Liver (tissue), 8 donors: ENCODE measurements at regions not wholly inside any gene's neighbourhood (a gene's known extent, or its start where the extent isn't known, plus 50 kb on each side); places are given as distances from the start of the nearest gene placed in this dataset.

Source experiments
- DNase-seq: peaks from one replicate; pipeline ENCODE4 v3.0.0-alpha.2; 2017; ENCODE audit warnings: low spot score
- H3K27ac ChIP-seq, 2 donors: one replicate each; pipeline ENCODE4 v1.7.0; 2013; ENCODE audit warnings: inconsistent platforms in 2 of 2, low read length in 2 of 2, control low read depth in 1 of 2, low read depth in 1 of 2, mild to moderate bottlenecking in 1 of 2
- H3K27me3 ChIP-seq, 4 donors: one replicate each; pipeline versions ENCODE4 v1.6.1 to v1.7.0; 2013; ENCODE audit warnings: low read length in 3 of 4, inconsistent platforms in 1 of 4, mild to moderate bottlenecking in 1 of 4, moderate library complexity in 1 of 4; ENCODE audit not compliant: control insufficient read depth in 4 of 4, insufficient read depth in 4 of 4
- H3K36me3 ChIP-seq, 4 donors: one replicate each; pipeline versions ENCODE4 v1.6.1 to v1.7.0; 2013; ENCODE audit warnings: low read length in 3 of 4, mild to moderate bottlenecking in 3 of 4, low read depth in 1 of 4, moderate library complexity in 1 of 4; ENCODE audit not compliant: control insufficient read depth in 4 of 4, insufficient read depth in 3 of 4
- H3K4me1 ChIP-seq, 4 donors: one replicate each; pipeline versions ENCODE4 v1.6.1 to v1.7.0; 2013; ENCODE audit warnings: low read length in 3 of 4, mild to moderate bottlenecking in 3 of 4, moderate library complexity in 1 of 4; ENCODE audit not compliant: control insufficient read depth in 4 of 4, insufficient read depth in 4 of 4
- H3K4me3 ChIP-seq, 3 donors: one replicate each; pipeline versions ENCODE4 v1.6.1 to v1.7.0; 2013; ENCODE audit warnings: low read length in 3 of 3, control low read depth in 1 of 3, low read depth in 1 of 3, mild to moderate bottlenecking in 1 of 3
- H3K9ac ChIP-seq, 2 donors: one replicate each; pipeline ENCODE4 v1.7.0; 2013; ENCODE audit warnings: low read length in 2 of 2, mild to moderate bottlenecking in 2 of 2, moderate library complexity in 2 of 2, control low read depth in 1 of 2, low read depth in 1 of 2
- H3K9me3 ChIP-seq, 4 donors: one replicate each; pipeline versions ENCODE4 v1.6.1 to v1.7.0; 2013; ENCODE audit warnings: low read length in 3 of 4; ENCODE audit not compliant: control insufficient read depth in 4 of 4
- EGR1 ChIP-seq, 2 donors: IDR thresholded peaks; 2 replicates each; pipeline ENCODE4 v1.6.1; 2016 to 2018; ENCODE audit warnings: antibody characterized with exemption in 2 of 2, low read depth in 2 of 2
- FOXA1 ChIP-seq: IDR thresholded peaks from 2 replicates; pipeline ENCODE4 v1.6.1; 2016; ENCODE audit warnings: antibody characterized with exemption
- FOXA2 ChIP-seq: IDR thresholded peaks from 2 replicates; pipeline ENCODE4 v1.6.1; 2016; ENCODE audit warnings: antibody characterized with exemption
- GABPA ChIP-seq, 2 donors: IDR thresholded peaks in 1 of 2; conservative IDR thresholded peaks in 1 of 2; 2 replicates each; pipeline ENCODE4 v1.6.1; 2016; ENCODE audit warnings: antibody characterized with exemption in 2 of 2, mild to moderate bottlenecking in 1 of 2, moderate library complexity in 1 of 2
- HNF4A ChIP-seq, 2 donors: conservative IDR thresholded peaks; 2 replicates each; pipeline ENCODE4 v1.6.1; 2016; ENCODE audit warnings: antibody characterized with exemption in 2 of 2, mild to moderate bottlenecking in 2 of 2
- HNF4G ChIP-seq: IDR thresholded peaks from 2 replicates; pipeline ENCODE4 v1.6.1; 2016; ENCODE audit warnings: antibody characterized with exemption
- NR2F2 ChIP-seq: IDR thresholded peaks from 2 replicates; pipeline ENCODE4 v1.6.1; 2016; ENCODE audit warnings: antibody characterized with exemption
- RAD21 ChIP-seq, 2 donors: IDR thresholded peaks; 2 replicates each; pipeline ENCODE4 v1.6.1; 2016; ENCODE audit warnings: antibody characterized with exemption in 2 of 2, mild to moderate bottlenecking in 2 of 2
- RXRA ChIP-seq, 2 donors: IDR thresholded peaks; 2 replicates each; pipeline ENCODE4 v1.6.1; 2017 to 2018; ENCODE audit warnings: antibody characterized with exemption in 2 of 2, mild to moderate bottlenecking in 1 of 2
- SP1 ChIP-seq: IDR thresholded peaks from 2 replicates; pipeline ENCODE4 v1.6.1; 2018; ENCODE audit warnings: antibody characterized with exemption, mild to moderate bottlenecking
- TAF1 ChIP-seq: conservative IDR thresholded peaks from 2 replicates; pipeline ENCODE4 v1.6.1; 2016; ENCODE audit warnings: antibody characterized with exemption, mild to moderate bottlenecking
- YY1 ChIP-seq: IDR thresholded peaks from 2 replicates; pipeline ENCODE4 v1.6.1; 2016; ENCODE audit warnings: antibody characterized with exemption, mild to moderate bottlenecking
- WGBS: extraction: QIAGEN DNeasy Blood & Tissue Kit; methylation state at CpG from one replicate; pipeline ENCODE4 v1.1.7; 2013; 5-methylcytosine and 5-hydroxymethylcytosine counted together
- TF ChIP-seq, protein P1 (sequence below): IDR thresholded peaks from 2 replicates; pipeline ENCODE4 v1.6.1; 2016; ENCODE audit warnings: antibody characterized with exemption, mild to moderate bottlenecking
- TF ChIP-seq, protein P2 (sequence below): fragments of 150-350 bp; IDR thresholded peaks from 2 replicates; pipeline ENCODE4 v1.5.1; 2017; ENCODE audit warnings: improper control_type of control experiment, low read depth, low read length; ENCODE audit not compliant: missing input control
- TF ChIP-seq, protein P3 (sequence below): IDR thresholded peaks from 2 replicates; pipeline ENCODE4 v1.6.1; 2016; ENCODE audit warnings: antibody characterized with exemption
- TF ChIP-seq, protein P4 (sequence below): IDR thresholded peaks from 2 replicates; pipeline ENCODE4 v1.6.1; 2016; ENCODE audit warnings: antibody characterized with exemption
- TF ChIP-seq, protein P5 (sequence below): IDR thresholded peaks from 2 replicates; pipeline ENCODE4 v1.6.1; 2016; ENCODE audit warnings: antibody characterized with exemption
- donor health status: healthy.
- donor health status: healthy.
- donor health status: healthy.
- donor health status: healthy.
- donor health status: healthy.

DNA sequence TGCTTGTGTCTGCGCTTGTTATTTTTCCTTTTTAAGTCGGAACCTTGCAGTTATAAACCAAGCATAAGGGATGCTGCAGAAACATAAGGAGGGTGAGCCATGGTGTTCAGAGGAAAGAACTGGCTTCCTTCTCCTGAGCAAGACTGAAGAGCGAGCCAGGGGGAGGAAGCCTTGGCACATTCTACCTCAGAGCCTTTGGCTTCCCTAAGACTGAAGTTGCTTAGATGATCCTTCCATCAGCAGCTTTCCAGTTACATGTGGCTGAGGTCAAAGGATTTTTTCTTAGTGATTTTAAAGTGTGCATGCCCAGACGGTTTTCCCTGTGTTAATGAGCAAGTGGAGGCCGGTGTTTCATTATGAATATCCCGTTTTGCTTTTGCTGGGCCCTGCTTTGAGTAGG is 363.8 kb downstream of the DOK5 start:
- no peak overlapping the region for H3K27ac ChIP-seq
- no peak overlapping the region for H3K4me3 ChIP-seq
- H3K27me3 ChIP-seq: no peaks in the 10 kb centered on the region
- no peak overlapping the region for H3K9ac ChIP-seq
- no peak for DNase-seq
- no peak for TF ChIP-seq RXRA (IDR thresholded peaks at IDR 0.05)
- TF ChIP-seq, protein P1, sequence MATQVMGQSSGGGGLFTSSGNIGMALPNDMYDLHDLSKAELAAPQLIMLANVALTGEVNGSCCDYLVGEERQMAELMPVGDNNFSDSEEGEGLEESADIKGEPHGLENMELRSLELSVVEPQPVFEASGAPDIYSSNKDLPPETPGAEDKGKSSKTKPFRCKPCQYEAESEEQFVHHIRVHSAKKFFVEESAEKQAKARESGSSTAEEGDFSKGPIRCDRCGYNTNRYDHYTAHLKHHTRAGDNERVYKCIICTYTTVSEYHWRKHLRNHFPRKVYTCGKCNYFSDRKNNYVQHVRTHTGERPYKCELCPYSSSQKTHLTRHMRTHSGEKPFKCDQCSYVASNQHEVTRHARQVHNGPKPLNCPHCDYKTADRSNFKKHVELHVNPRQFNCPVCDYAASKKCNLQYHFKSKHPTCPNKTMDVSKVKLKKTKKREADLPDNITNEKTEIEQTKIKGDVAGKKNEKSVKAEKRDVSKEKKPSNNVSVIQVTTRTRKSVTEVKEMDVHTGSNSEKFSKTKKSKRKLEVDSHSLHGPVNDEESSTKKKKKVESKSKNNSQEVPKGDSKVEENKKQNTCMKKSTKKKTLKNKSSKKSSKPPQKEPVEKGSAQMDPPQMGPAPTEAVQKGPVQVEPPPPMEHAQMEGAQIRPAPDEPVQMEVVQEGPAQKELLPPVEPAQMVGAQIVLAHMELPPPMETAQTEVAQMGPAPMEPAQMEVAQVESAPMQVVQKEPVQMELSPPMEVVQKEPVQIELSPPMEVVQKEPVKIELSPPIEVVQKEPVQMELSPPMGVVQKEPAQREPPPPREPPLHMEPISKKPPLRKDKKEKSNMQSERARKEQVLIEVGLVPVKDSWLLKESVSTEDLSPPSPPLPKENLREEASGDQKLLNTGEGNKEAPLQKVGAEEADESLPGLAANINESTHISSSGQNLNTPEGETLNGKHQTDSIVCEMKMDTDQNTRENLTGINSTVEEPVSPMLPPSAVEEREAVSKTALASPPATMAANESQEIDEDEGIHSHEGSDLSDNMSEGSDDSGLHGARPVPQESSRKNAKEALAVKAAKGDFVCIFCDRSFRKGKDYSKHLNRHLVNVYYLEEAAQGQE: no peak
- no peak for TF ChIP-seq HNF4A (conservative IDR thresholded peaks at IDR 0.05)
- TF ChIP-seq NR2F2: no peak
- no peak for TF ChIP-seq TAF1
- TF ChIP-seq FOXA1: no peak
- no peak for TF ChIP-seq EGR1 (IDR thresholded peaks at IDR 0.05; ENCODE audit: low read depth in 2 of 2)
- TF ChIP-seq SP1: no peak
- TF ChIP-seq, protein P2, sequence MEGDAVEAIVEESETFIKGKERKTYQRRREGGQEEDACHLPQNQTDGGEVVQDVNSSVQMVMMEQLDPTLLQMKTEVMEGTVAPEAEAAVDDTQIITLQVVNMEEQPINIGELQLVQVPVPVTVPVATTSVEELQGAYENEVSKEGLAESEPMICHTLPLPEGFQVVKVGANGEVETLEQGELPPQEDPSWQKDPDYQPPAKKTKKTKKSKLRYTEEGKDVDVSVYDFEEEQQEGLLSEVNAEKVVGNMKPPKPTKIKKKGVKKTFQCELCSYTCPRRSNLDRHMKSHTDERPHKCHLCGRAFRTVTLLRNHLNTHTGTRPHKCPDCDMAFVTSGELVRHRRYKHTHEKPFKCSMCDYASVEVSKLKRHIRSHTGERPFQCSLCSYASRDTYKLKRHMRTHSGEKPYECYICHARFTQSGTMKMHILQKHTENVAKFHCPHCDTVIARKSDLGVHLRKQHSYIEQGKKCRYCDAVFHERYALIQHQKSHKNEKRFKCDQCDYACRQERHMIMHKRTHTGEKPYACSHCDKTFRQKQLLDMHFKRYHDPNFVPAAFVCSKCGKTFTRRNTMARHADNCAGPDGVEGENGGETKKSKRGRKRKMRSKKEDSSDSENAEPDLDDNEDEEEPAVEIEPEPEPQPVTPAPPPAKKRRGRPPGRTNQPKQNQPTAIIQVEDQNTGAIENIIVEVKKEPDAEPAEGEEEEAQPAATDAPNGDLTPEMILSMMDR: no peak
- no peak for TF ChIP-seq FOXA2
- no peak for TF ChIP-seq RAD21 (IDR thresholded peaks at IDR 0.05)
- TF ChIP-seq, protein P3, sequence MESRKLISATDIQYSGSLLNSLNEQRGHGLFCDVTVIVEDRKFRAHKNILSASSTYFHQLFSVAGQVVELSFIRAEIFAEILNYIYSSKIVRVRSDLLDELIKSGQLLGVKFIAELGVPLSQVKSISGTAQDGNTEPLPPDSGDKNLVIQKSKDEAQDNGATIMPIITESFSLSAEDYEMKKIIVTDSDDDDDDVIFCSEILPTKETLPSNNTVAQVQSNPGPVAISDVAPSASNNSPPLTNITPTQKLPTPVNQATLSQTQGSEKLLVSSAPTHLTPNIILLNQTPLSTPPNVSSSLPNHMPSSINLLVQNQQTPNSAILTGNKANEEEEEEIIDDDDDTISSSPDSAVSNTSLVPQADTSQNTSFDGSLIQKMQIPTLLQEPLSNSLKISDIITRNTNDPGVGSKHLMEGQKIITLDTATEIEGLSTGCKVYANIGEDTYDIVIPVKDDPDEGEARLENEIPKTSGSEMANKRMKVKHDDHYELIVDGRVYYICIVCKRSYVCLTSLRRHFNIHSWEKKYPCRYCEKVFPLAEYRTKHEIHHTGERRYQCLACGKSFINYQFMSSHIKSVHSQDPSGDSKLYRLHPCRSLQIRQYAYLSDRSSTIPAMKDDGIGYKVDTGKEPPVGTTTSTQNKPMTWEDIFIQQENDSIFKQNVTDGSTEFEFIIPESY: no peak
- TF ChIP-seq, protein P4, sequence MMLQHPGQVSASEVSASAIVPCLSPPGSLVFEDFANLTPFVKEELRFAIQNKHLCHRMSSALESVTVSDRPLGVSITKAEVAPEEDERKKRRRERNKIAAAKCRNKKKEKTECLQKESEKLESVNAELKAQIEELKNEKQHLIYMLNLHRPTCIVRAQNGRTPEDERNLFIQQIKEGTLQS: no peak
- no peak for TF ChIP-seq HNF4G
- TF ChIP-seq GABPA (IDR thresholded peaks at IDR 0.05 in 1 of 2, conservative IDR thresholded peaks at IDR 0.05 in 1 of 2): no peak
- TF ChIP-seq YY1: no peak
- TF ChIP-seq, protein P5, sequence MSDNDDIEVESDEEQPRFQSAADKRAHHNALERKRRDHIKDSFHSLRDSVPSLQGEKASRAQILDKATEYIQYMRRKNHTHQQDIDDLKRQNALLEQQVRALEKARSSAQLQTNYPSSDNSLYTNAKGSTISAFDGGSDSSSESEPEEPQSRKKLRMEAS: no peak
- no peaks in the 10 kb centered on the region for H3K9me3 ChIP-seq
- WGBS: 62% methylated on average over 6 of the region's 6 CpGs
- H3K4me1 ChIP-seq: no peaks in the 10 kb centered on the region
- H3K36me3 ChIP-seq: no peaks in the 10 kb centered on the region

DNA sequence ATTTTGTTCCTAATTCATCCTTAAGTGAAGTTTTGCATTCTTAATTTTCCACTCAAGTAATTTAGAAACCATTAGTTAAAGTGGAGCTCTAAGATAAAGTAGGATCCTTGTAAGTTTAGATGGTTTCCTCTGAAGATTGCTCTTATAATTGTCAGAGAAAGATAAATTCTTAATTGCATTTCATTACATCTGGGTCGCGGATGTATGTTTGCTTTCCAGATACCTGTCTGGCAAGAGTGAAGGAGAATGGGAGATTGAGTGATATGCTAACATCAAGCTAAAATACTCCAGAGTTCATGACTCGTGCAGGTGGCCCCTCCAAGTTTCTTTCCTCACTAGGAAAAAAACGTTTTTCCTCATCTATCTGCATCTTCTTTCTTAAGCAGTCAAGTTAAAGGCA is 361.8 kb downstream of the DOK5 start:
- H3K4me3 ChIP-seq: no peak overlapping the region
- DNase-seq: no peak
- no peaks in the 10 kb centered on the region for H3K9me3 ChIP-seq
- TF ChIP-seq SP1: no peak
- no peak overlapping the region for H3K9ac ChIP-seq
- no peak overlapping the region for H3K27ac ChIP-seq
- H3K27me3 ChIP-seq: no peaks in the 10 kb centered on the region
- no peaks in the 10 kb centered on the region for H3K4me1 ChIP-seq
- H3K36me3 ChIP-seq: no peaks in the 10 kb centered on the region
- WGBS: 34% methylated on average over 4 of the region's 4 CpGs
